Trophoblast cell (in vitro differentiated cells and primary cell): ENCODE measurements at regions not wholly inside any gene's neighbourhood (a gene's known extent, or its start where the extent isn't known, plus 50 kb on each side); places are given as distances from the start of the nearest gene placed in this dataset.

Source experiments
- DNase-seq, 2 donors: peaks; one replicate each; pipeline ENCODE4 v3.0.0-alpha.2; 2016
- H2AFZ ChIP-seq: 2 replicates; pipeline ENCODE4 v1.6.1; 2013; ENCODE audit warnings: low read length, moderate library complexity, mild to moderate bottlenecking; ENCODE audit not compliant: insufficient read depth, poor library complexity
- H2AK5ac ChIP-seq: 2 replicates; pipeline ENCODE4 v1.6.1; 2013; ENCODE audit warnings: mild to moderate bottlenecking, low read length
- H2BK120ac ChIP-seq: 2 replicates; pipeline ENCODE4 v1.6.1; 2013; ENCODE audit warnings: low read length, mild to moderate bottlenecking, moderate library complexity; ENCODE audit not compliant: insufficient read depth, poor library complexity
- H2BK12ac ChIP-seq: 2 replicates; pipeline ENCODE4 v1.6.1; 2013; ENCODE audit warnings: mild to moderate bottlenecking, low read length, moderate library complexity
- H2BK5ac ChIP-seq: 2 replicates; pipeline ENCODE4 v1.6.1; 2013; ENCODE audit warnings: low read length, low read depth, moderate library complexity, mild to moderate bottlenecking; ENCODE audit not compliant: poor library complexity
- H3K14ac ChIP-seq: 2 replicates; pipeline ENCODE4 v1.6.1; 2013; ENCODE audit warnings: mild to moderate bottlenecking, low read length
- H3K18ac ChIP-seq: 2 replicates; pipeline ENCODE4 v1.6.1; 2013; ENCODE audit warnings: mild to moderate bottlenecking, low read length
- H3K23ac ChIP-seq: 2 replicates; pipeline ENCODE4 v1.6.1; 2013; ENCODE audit warnings: low read length
- H3K27ac ChIP-seq: 2 replicates; pipeline ENCODE4 v1.5.1; 2013; ENCODE audit warnings: low read depth, mild to moderate bottlenecking, inconsistent platforms, low read length, moderate library complexity
- H3K27me3 ChIP-seq: 2 replicates; pipeline ENCODE4 v1.6.1; 2013; ENCODE audit warnings: inconsistent platforms, mild to moderate bottlenecking, low read length, moderate library complexity; ENCODE audit not compliant: insufficient read depth
- H3K36me3 ChIP-seq, 2 experiments: 1 replicate in 1 of 2; 2 replicates in 1 of 2; pipeline ENCODE4 v1.6.1; 2013; ENCODE audit warnings: low read length in 2 of 2, mild to moderate bottlenecking in 2 of 2, moderate library complexity in 1 of 2; ENCODE audit not compliant: insufficient read depth in 2 of 2, control insufficient read depth in 1 of 2
- H3K4ac ChIP-seq: 2 replicates; pipeline ENCODE4 v1.6.1; 2013; ENCODE audit warnings: low read depth, mild to moderate bottlenecking, low read length, moderate library complexity
- H3K4me1 ChIP-seq, 2 experiments: 1 replicate in 1 of 2; 2 replicates in 1 of 2; pipeline ENCODE4 v1.6.1; 2013; ENCODE audit warnings: low read length in 2 of 2, mild to moderate bottlenecking in 2 of 2, moderate library complexity in 1 of 2; ENCODE audit not compliant: insufficient read depth in 2 of 2, control insufficient read depth in 1 of 2
- H3K4me2 ChIP-seq: 2 replicates; pipeline ENCODE4 v1.6.1; 2013; ENCODE audit warnings: inconsistent platforms, mild to moderate bottlenecking, low read length, moderate library complexity
- H3K4me3 ChIP-seq: 2 replicates; pipeline ENCODE4 v1.5.1; 2013; ENCODE audit warnings: mild to moderate bottlenecking, low read depth, low read length, inconsistent platforms
- H3K79me1 ChIP-seq: one replicate; pipeline ENCODE4 v1.6.1; 2013; ENCODE audit warnings: low read length
- H3K79me2 ChIP-seq: 2 replicates; pipeline ENCODE4 v1.6.1; 2013; ENCODE audit warnings: low read length, mild to moderate bottlenecking; ENCODE audit not compliant: control insufficient read depth, insufficient read depth, poor library complexity
- H3K9ac ChIP-seq: 2 replicates; pipeline ENCODE4 v1.6.1; 2013; ENCODE audit warnings: mild to moderate bottlenecking, low read length
- H3K9me3 ChIP-seq: 2 replicates; pipeline ENCODE4 v1.6.1; 2013; ENCODE audit warnings: low read depth, mild to moderate bottlenecking, control low read depth, inconsistent platforms, low read length; ENCODE audit not compliant: insufficient read depth
- H4K12ac ChIP-seq: 2 replicates; pipeline ENCODE4 v1.6.1; 2013; ENCODE audit warnings: low read depth, mild to moderate bottlenecking, low read length, moderate library complexity
- H4K8ac ChIP-seq: 2 replicates; pipeline ENCODE4 v1.6.1; 2013; ENCODE audit warnings: low read depth, mild to moderate bottlenecking, low read length, moderate library complexity
- H4K91ac ChIP-seq: one replicate; pipeline ENCODE4 v1.6.1; 2013; ENCODE audit warnings: low read depth, mild to moderate bottlenecking, low read length, moderate library complexity
- WGBS: extraction: QIAGEN DNeasy Blood & Tissue Kit; methylation state at CpG from one replicate; pipeline ENCODE4 v1.1.7; 2013; ENCODE audit warnings: missing lambda C conversion rate; ENCODE audit not compliant: insufficient read length, insufficient coverage; ENCODE audit errors: extremely low coverage; 5-methylcytosine and 5-hydroxymethylcytosine counted together

DNA sequence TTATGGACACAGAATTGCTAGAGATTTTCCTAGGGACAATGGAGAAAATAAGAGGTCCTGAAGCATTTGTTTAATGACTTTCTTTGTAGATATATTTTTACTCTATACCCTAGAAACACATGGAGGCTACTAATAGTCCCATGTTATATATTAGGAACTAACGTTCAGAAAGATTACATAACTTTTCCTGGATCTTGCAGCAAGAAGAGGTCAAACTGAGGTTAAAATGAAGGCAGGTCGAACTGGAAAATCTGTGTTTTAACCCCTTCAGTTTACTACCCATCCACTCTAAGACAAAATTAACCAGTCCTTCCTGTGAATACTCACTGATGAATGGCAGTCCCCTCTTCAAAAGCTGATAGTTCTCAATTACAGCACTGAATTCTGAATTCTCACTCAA lies 1415.8 kb upstream of the CELF4 start:
- no peak overlapping the region for H3K18ac ChIP-seq
- no peak overlapping the region for H3K9ac ChIP-seq
- peak; percentile 7 to 75 for DNase-seq
- no peaks in the 10 kb centered on the region for H3K27me3 ChIP-seq
- no CpG with 5 or more reads among the region's 2 CpGs for WGBS
- H3K36me3 ChIP-seq = no peaks in the 10 kb centered on the region
- no peak overlapping the region for H3K4me2 ChIP-seq
- no peak overlapping the region for H2AFZ ChIP-seq
- no peaks in the 10 kb centered on the region for H3K79me1 ChIP-seq
- H4K12ac ChIP-seq = no peak overlapping the region
- no peak overlapping the region for H4K91ac ChIP-seq
- no peak overlapping the region for H3K14ac ChIP-seq
- H2AK5ac ChIP-seq = no peak overlapping the region
- H4K8ac ChIP-seq = no peak overlapping the region
- H2BK5ac ChIP-seq = no peak overlapping the region
- H3K23ac ChIP-seq = no peak overlapping the region
- no peaks in the 10 kb centered on the region for H3K79me2 ChIP-seq
- H2BK120ac ChIP-seq = no peak overlapping the region
- no peaks in the 10 kb centered on the region for H3K4me1 ChIP-seq
- peaks cover 5% of the 10 kb centered on the region for H3K9me3 ChIP-seq
- H2BK12ac ChIP-seq = no peak overlapping the region
- H3K27ac ChIP-seq = no peak overlapping the region
- no peak overlapping the region for H3K4me3 ChIP-seq
- H3K4ac ChIP-seq = no peak overlapping the region

GRCh38 chr18:38980420-38980819 lies 1414.8 kb upstream of the CELF4 start:
- Histone ChIP-seq H2BK12ac (no peak overlapping the region), H3K4me1 (no peaks in the 10 kb centered on the region), H4K12ac (no peak overlapping the region), H3K79me2 (no peaks in the 10 kb centered on the region), H2AFZ (no peak overlapping the region), H3K79me1 (no peaks in the 10 kb centered on the region), H3K23ac (no peak overlapping the region), H4K91ac (no peak overlapping the region), H3K18ac (no peak overlapping the region), H3K9ac (no peak overlapping the region), H3K27ac (no peak overlapping the region), H4K8ac (no peak overlapping the region), H3K14ac (no peak overlapping the region), H3K9me3 (peaks cover 6% of the 10 kb centered on the region), H2BK5ac (no peak overlapping the region), H3K4me2 (no peak overlapping the region), H3K36me3 (no peaks in the 10 kb centered on the region), H3K4me3 (no peak overlapping the region), H3K4ac (no peak overlapping the region), H3K27me3 (no peaks in the 10 kb centered on the region), H2BK120ac (no peak overlapping the region), H2AK5ac (no peak overlapping the region)
- no peak for DNase-seq

GRCh38 chr18:38972571-38972970 lies 1407.0 kb upstream of the CELF4 start:
- Histone ChIP-seq H4K12ac (no peak overlapping the region), H3K27ac (no peak overlapping the region), H2BK120ac (no peak overlapping the region), H4K91ac (no peak overlapping the region), H3K27me3 (no peaks in the 10 kb centered on the region), H2AK5ac (no peak overlapping the region), H3K9ac (no peak overlapping the region), H3K79me2 (no peaks in the 10 kb centered on the region), H3K18ac (no peak overlapping the region), H3K4ac (no peak overlapping the region), H3K9me3 (peaks cover 2% of the 10 kb centered on the region), H2BK12ac (no peak overlapping the region), H2AFZ (no peak overlapping the region), H3K79me1 (no peaks in the 10 kb centered on the region), H4K8ac (no peak overlapping the region), H3K23ac (no peak overlapping the region), H3K4me3 (no peak overlapping the region), H3K4me1 (no peaks in the 10 kb centered on the region), H3K14ac (no peak overlapping the region), H3K36me3 (no peaks in the 10 kb centered on the region), H3K4me2 (no peak overlapping the region), H2BK5ac (no peak overlapping the region)
- no CpG with 5 or more reads among the region's 1 CpG for WGBS
- DNase-seq = peak; percentile 52 to 87

DNA sequence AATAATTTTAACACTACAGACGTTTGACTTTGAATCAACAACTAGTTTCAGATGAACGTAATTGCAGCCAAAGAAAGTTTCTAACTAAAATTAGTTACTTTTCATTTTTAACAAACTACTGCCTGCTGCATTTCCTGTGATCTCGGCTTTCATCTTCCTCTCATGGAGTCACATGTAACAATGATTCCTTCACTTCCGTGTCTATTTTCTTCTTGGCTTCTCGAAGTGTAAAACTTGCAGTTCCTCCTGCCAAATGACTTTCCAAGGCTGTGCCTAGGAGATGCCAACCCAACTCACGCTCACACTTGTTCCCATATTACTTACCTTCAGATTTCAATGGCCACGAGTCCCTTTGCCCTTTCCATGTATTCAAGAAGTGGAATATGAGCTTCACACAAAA lies 1406.3 kb upstream of the CELF4 start:
- H3K9me3 ChIP-seq = peaks cover 2% of the 10 kb centered on the region
- H3K27ac ChIP-seq = no peak overlapping the region
- H3K36me3 ChIP-seq = no peaks in the 10 kb centered on the region
- H2BK120ac ChIP-seq = no peak overlapping the region
- no peaks in the 10 kb centered on the region for H3K79me2 ChIP-seq
- H3K9ac ChIP-seq = no peak overlapping the region
- no peak overlapping the region for H2AK5ac ChIP-seq
- H4K12ac ChIP-seq = no peak overlapping the region
- H3K18ac ChIP-seq = no peak overlapping the region
- H3K4me1 ChIP-seq = no peaks in the 10 kb centered on the region
- H4K91ac ChIP-seq = no peak overlapping the region
- no peaks in the 10 kb centered on the region for H3K27me3 ChIP-seq
- H2BK5ac ChIP-seq = no peak overlapping the region
- H3K79me1 ChIP-seq = no peaks in the 10 kb centered on the region
- no peak overlapping the region for H3K14ac ChIP-seq
- H2AFZ ChIP-seq = no peak overlapping the region
- WGBS = no CpG with 5 or more reads among the region's 7 CpGs
- H3K4me2 ChIP-seq = no peak overlapping the region
- DNase-seq = no peak
- no peak overlapping the region for H3K4me3 ChIP-seq
- H2BK12ac ChIP-seq = no peak overlapping the region
- H3K23ac ChIP-seq = no peak overlapping the region
- H3K4ac ChIP-seq = no peak overlapping the region
- no peak overlapping the region for H4K8ac ChIP-seq

DNA sequence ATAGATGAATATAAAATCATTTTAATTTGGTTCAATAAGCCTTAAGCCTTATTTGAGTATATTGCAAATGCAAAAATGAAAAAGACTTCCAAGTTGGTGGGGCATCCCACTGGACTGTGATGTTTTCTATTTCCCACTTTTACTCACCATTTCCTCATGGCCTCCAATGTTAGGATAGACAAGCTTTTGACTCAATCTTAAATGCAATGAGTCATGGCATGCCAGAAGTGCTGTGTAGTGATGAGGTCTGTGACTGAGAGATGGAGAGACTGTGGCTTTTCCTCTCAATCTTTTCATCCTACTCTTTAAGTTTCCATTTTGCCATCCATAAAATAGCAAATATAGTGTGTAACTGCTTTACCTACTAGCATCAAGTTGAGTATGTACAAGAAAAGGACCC lies 1401.2 kb upstream of the CELF4 start:
- H2AK5ac ChIP-seq = no peak overlapping the region
- no peak overlapping the region for H4K8ac ChIP-seq
- H3K14ac ChIP-seq = no peak overlapping the region
- H4K91ac ChIP-seq = no peak overlapping the region
- H3K4ac ChIP-seq = no peak overlapping the region
- DNase-seq = peak in 1 of 2 donors; percentile 17
- no peak overlapping the region for H2BK12ac ChIP-seq
- H3K18ac ChIP-seq = no peak overlapping the region
- no peak overlapping the region for H3K4me3 ChIP-seq
- H2BK5ac ChIP-seq = no peak overlapping the region
- H3K9ac ChIP-seq = no peak overlapping the region
- H3K36me3 ChIP-seq = no peaks in the 10 kb centered on the region
- H3K27me3 ChIP-seq = no peaks in the 10 kb centered on the region
- no peaks in the 10 kb centered on the region for H3K9me3 ChIP-seq
- no peak overlapping the region for H2AFZ ChIP-seq
- H3K23ac ChIP-seq = no peak overlapping the region
- H3K4me2 ChIP-seq = no peak overlapping the region
- H4K12ac ChIP-seq = no peak overlapping the region
- H3K79me2 ChIP-seq = no peaks in the 10 kb centered on the region
- no peak overlapping the region for H3K27ac ChIP-seq
- no peak overlapping the region for H2BK120ac ChIP-seq
- H3K4me1 ChIP-seq = no peaks in the 10 kb centered on the region
- H3K79me1 ChIP-seq = no peaks in the 10 kb centered on the region
